Liver (tissue), 8 donors: ENCODE measurements at regions not wholly inside any gene's neighbourhood (a gene's known extent, or its start where the extent isn't known, plus 50 kb on each side); places are given as distances from the start of the nearest gene placed in this dataset.

Experiments used
- DNase-seq: peaks from one replicate; pipeline ENCODE4 v3.0.0-alpha.2; 2017; ENCODE audit warnings: low spot score
- H3K27ac ChIP-seq, 2 donors: one replicate each; pipeline ENCODE4 v1.7.0; 2013; ENCODE audit warnings: inconsistent platforms in 2 of 2, low read length in 2 of 2, control low read depth in 1 of 2, low read depth in 1 of 2, mild to moderate bottlenecking in 1 of 2
- H3K27me3 ChIP-seq, 4 donors: one replicate each; pipeline versions ENCODE4 v1.6.1 to v1.7.0; 2013; ENCODE audit warnings: low read length in 3 of 4, inconsistent platforms in 1 of 4, mild to moderate bottlenecking in 1 of 4, moderate library complexity in 1 of 4; ENCODE audit not compliant: control insufficient read depth in 4 of 4, insufficient read depth in 4 of 4
- H3K36me3 ChIP-seq, 4 donors: one replicate each; pipeline versions ENCODE4 v1.6.1 to v1.7.0; 2013; ENCODE audit warnings: low read length in 3 of 4, mild to moderate bottlenecking in 3 of 4, low read depth in 1 of 4, moderate library complexity in 1 of 4; ENCODE audit not compliant: control insufficient read depth in 4 of 4, insufficient read depth in 3 of 4
- H3K4me1 ChIP-seq, 4 donors: one replicate each; pipeline versions ENCODE4 v1.6.1 to v1.7.0; 2013; ENCODE audit warnings: low read length in 3 of 4, mild to moderate bottlenecking in 3 of 4, moderate library complexity in 1 of 4; ENCODE audit not compliant: control insufficient read depth in 4 of 4, insufficient read depth in 4 of 4
- H3K4me3 ChIP-seq, 3 donors: one replicate each; pipeline versions ENCODE4 v1.6.1 to v1.7.0; 2013; ENCODE audit warnings: low read length in 3 of 3, control low read depth in 1 of 3, low read depth in 1 of 3, mild to moderate bottlenecking in 1 of 3
- H3K9ac ChIP-seq, 2 donors: one replicate each; pipeline ENCODE4 v1.7.0; 2013; ENCODE audit warnings: low read length in 2 of 2, mild to moderate bottlenecking in 2 of 2, moderate library complexity in 2 of 2, control low read depth in 1 of 2, low read depth in 1 of 2
- H3K9me3 ChIP-seq, 4 donors: one replicate each; pipeline versions ENCODE4 v1.6.1 to v1.7.0; 2013; ENCODE audit warnings: low read length in 3 of 4; ENCODE audit not compliant: control insufficient read depth in 4 of 4
- ATF3 ChIP-seq: IDR thresholded peaks from 2 replicates; pipeline ENCODE4 v1.6.1; 2016; ENCODE audit warnings: antibody characterized with exemption
- EGR1 ChIP-seq, 2 donors: IDR thresholded peaks; 2 replicates each; pipeline ENCODE4 v1.6.1; 2016 to 2018; ENCODE audit warnings: antibody characterized with exemption in 2 of 2, low read depth in 2 of 2
- FOXA1 ChIP-seq: IDR thresholded peaks from 2 replicates; pipeline ENCODE4 v1.6.1; 2016; ENCODE audit warnings: antibody characterized with exemption
- FOXA2 ChIP-seq: IDR thresholded peaks from 2 replicates; pipeline ENCODE4 v1.6.1; 2016; ENCODE audit warnings: antibody characterized with exemption
- GABPA ChIP-seq, 2 donors: IDR thresholded peaks in 1 of 2; conservative IDR thresholded peaks in 1 of 2; 2 replicates each; pipeline ENCODE4 v1.6.1; 2016; ENCODE audit warnings: antibody characterized with exemption in 2 of 2, mild to moderate bottlenecking in 1 of 2, moderate library complexity in 1 of 2
- HNF4A ChIP-seq, 2 donors: conservative IDR thresholded peaks; 2 replicates each; pipeline ENCODE4 v1.6.1; 2016; ENCODE audit warnings: antibody characterized with exemption in 2 of 2, mild to moderate bottlenecking in 2 of 2
- HNF4G ChIP-seq: IDR thresholded peaks from 2 replicates; pipeline ENCODE4 v1.6.1; 2016; ENCODE audit warnings: antibody characterized with exemption
- JUND ChIP-seq, 2 donors: IDR thresholded peaks; 2 replicates each; pipeline ENCODE4 v1.6.1; 2016; ENCODE audit warnings: antibody characterized with exemption in 2 of 2
- NR2F2 ChIP-seq: IDR thresholded peaks from 2 replicates; pipeline ENCODE4 v1.6.1; 2016; ENCODE audit warnings: antibody characterized with exemption
- RAD21 ChIP-seq, 2 donors: IDR thresholded peaks; 2 replicates each; pipeline ENCODE4 v1.6.1; 2016; ENCODE audit warnings: antibody characterized with exemption in 2 of 2, mild to moderate bottlenecking in 2 of 2
- REST ChIP-seq: IDR thresholded peaks from 2 replicates; pipeline ENCODE4 v1.6.1; 2016; ENCODE audit warnings: antibody characterized with exemption, mild to moderate bottlenecking
- RXRA ChIP-seq, 2 donors: IDR thresholded peaks; 2 replicates each; pipeline ENCODE4 v1.6.1; 2017 to 2018; ENCODE audit warnings: antibody characterized with exemption in 2 of 2, mild to moderate bottlenecking in 1 of 2
- SP1 ChIP-seq: IDR thresholded peaks from 2 replicates; pipeline ENCODE4 v1.6.1; 2018; ENCODE audit warnings: antibody characterized with exemption, mild to moderate bottlenecking
- TAF1 ChIP-seq: conservative IDR thresholded peaks from 2 replicates; pipeline ENCODE4 v1.6.1; 2016; ENCODE audit warnings: antibody characterized with exemption, mild to moderate bottlenecking
- YY1 ChIP-seq: IDR thresholded peaks from 2 replicates; pipeline ENCODE4 v1.6.1; 2016; ENCODE audit warnings: antibody characterized with exemption, mild to moderate bottlenecking
- WGBS: extraction: QIAGEN DNeasy Blood & Tissue Kit; methylation state at CpG from one replicate; pipeline ENCODE4 v1.1.7; 2013; 5-methylcytosine and 5-hydroxymethylcytosine counted together
- TF ChIP-seq, protein P1 (sequence below): IDR thresholded peaks from 2 replicates; pipeline ENCODE4 v1.6.1; 2016; ENCODE audit warnings: antibody characterized with exemption
- TF ChIP-seq, protein P2 (sequence below): fragments of 150-350 bp; IDR thresholded peaks from 2 replicates; pipeline ENCODE4 v1.5.1; 2017; ENCODE audit warnings: improper control_type of control experiment, low read depth, low read length; ENCODE audit not compliant: missing input control
- TF ChIP-seq, protein P3 (sequence below): IDR thresholded peaks from 2 replicates; pipeline ENCODE4 v1.6.1; 2016; ENCODE audit warnings: antibody characterized with exemption
- donor health status: healthy.
- donor health status: healthy.
- donor health status: healthy.
- donor health status: healthy.
- donor health status: healthy.

DNA sequence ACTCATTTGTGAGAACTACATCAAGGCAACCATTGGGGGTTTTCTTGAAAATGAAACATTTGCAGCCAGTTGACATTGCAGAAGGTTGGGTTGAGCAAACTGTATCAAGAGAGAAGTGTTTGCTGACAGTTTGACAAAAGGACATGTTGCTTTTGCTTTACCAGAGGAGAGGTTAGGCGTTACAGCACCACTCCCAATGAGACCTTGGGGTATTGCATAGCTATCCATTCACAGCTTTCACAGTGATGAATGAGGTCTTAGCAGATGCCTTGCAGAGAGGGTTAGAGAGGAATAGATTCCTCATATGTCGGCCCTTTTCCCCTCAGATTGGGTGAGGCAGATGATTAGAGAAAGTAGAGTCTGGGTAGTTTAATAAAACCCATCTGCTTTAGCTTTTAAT lies 988.9 kb upstream of the FLRT2 start:
- Histone ChIP-seq H3K27me3 (no peaks in the 10 kb centered on the region), H3K9ac (no peak overlapping the region), H3K9me3 (no peaks in the 10 kb centered on the region), H3K4me1 (no peaks in the 10 kb centered on the region), H3K36me3 (no peaks in the 10 kb centered on the region), H3K27ac (no peak overlapping the region), H3K4me3 (no peak overlapping the region)
- TF ChIP-seq HNF4G (no peak), HNF4A (conservative IDR thresholded peaks at IDR 0.05) (no peak), ATF3 (no peak), RXRA (IDR thresholded peaks at IDR 0.05) (no peak), NR2F2 (no peak), TAF1 (no peak), EGR1 (IDR thresholded peaks at IDR 0.05; ENCODE audit: low read depth in 2 of 2) (no peak), YY1 (no peak), RAD21 (IDR thresholded peaks at IDR 0.05) (no peak), JUND (IDR thresholded peaks at IDR 0.05) (no peak)
- TF ChIP-seq, protein P1, sequence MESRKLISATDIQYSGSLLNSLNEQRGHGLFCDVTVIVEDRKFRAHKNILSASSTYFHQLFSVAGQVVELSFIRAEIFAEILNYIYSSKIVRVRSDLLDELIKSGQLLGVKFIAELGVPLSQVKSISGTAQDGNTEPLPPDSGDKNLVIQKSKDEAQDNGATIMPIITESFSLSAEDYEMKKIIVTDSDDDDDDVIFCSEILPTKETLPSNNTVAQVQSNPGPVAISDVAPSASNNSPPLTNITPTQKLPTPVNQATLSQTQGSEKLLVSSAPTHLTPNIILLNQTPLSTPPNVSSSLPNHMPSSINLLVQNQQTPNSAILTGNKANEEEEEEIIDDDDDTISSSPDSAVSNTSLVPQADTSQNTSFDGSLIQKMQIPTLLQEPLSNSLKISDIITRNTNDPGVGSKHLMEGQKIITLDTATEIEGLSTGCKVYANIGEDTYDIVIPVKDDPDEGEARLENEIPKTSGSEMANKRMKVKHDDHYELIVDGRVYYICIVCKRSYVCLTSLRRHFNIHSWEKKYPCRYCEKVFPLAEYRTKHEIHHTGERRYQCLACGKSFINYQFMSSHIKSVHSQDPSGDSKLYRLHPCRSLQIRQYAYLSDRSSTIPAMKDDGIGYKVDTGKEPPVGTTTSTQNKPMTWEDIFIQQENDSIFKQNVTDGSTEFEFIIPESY, result no peak
- no peak for DNase-seq
- 48% methylated on average over 2 of the region's 2 CpGs for WGBS

DNA sequence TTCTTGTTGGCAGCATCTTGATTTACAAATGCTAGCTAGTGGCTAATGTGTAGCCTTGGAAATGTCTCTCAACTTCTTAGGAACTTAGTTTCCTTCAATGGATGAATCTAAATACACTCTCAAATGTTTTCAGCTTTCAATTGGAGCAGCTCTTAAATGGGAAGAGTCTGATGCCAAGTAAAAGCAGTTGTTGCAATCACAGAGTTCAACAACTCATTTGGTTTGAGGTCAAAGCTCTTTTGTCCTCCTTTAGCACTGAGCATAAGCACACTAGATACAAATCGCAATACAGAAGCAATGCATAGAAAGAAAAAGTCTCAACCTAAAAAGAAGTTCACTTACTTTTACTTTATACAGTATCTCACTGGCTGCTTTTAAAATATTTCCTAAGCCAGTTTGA lies 986.1 kb upstream of the FLRT2 start:
- Histone ChIP-seq H3K4me3 (no peak overlapping the region), H3K9ac (no peak overlapping the region), H3K4me1 (no peaks in the 10 kb centered on the region), H3K27ac (no peak overlapping the region), H3K36me3 (no peaks in the 10 kb centered on the region), H3K27me3 (no peaks in the 10 kb centered on the region), H3K9me3 (no peaks in the 10 kb centered on the region)
- DNase-seq, result no peak
- WGBS, result 67% methylated on average over 1 of the region's 1 CpG
- TF ChIP-seq HNF4G, result no peak
- TF ChIP-seq YY1, result no peak
- no peak for TF ChIP-seq NR2F2
- TF ChIP-seq, protein P1, result no peak
- TF ChIP-seq, protein P2, sequence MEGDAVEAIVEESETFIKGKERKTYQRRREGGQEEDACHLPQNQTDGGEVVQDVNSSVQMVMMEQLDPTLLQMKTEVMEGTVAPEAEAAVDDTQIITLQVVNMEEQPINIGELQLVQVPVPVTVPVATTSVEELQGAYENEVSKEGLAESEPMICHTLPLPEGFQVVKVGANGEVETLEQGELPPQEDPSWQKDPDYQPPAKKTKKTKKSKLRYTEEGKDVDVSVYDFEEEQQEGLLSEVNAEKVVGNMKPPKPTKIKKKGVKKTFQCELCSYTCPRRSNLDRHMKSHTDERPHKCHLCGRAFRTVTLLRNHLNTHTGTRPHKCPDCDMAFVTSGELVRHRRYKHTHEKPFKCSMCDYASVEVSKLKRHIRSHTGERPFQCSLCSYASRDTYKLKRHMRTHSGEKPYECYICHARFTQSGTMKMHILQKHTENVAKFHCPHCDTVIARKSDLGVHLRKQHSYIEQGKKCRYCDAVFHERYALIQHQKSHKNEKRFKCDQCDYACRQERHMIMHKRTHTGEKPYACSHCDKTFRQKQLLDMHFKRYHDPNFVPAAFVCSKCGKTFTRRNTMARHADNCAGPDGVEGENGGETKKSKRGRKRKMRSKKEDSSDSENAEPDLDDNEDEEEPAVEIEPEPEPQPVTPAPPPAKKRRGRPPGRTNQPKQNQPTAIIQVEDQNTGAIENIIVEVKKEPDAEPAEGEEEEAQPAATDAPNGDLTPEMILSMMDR, result no peak
- TF ChIP-seq JUND (IDR thresholded peaks at IDR 0.05), result no peak
- no peak for TF ChIP-seq FOXA1
- no peak for TF ChIP-seq FOXA2
- no peak for TF ChIP-seq EGR1 (IDR thresholded peaks at IDR 0.05; ENCODE audit: low read depth in 2 of 2)
- TF ChIP-seq, protein P3, sequence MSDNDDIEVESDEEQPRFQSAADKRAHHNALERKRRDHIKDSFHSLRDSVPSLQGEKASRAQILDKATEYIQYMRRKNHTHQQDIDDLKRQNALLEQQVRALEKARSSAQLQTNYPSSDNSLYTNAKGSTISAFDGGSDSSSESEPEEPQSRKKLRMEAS, result no peak
- no peak for TF ChIP-seq GABPA (IDR thresholded peaks at IDR 0.05 in 1 of 2, conservative IDR thresholded peaks at IDR 0.05 in 1 of 2)
- no peak for TF ChIP-seq RAD21 (IDR thresholded peaks at IDR 0.05)
- no peak for TF ChIP-seq TAF1
- TF ChIP-seq REST, result no peak
- no peak for TF ChIP-seq RXRA (IDR thresholded peaks at IDR 0.05)
- TF ChIP-seq ATF3, result no peak
- TF ChIP-seq SP1, result no peak
- no peak for TF ChIP-seq HNF4A (conservative IDR thresholded peaks at IDR 0.05)
